ENCODE measurements at regions not wholly inside any gene's neighbourhood (a gene's known extent, or its start where the extent isn't known, plus 50 kb on each side); places are given as distances from the start of the nearest gene placed in this dataset.

GRCh38 chr1:114208714-114209113, 55.0 kb upstream of the SYT6 start:
- no peak for TF ChIP-seq POLR2A (IDR thresholded peaks at IDR 0.05)
- no peak for TF ChIP-seq CTCF (IDR thresholded peaks at IDR 0.05)
- no peak for TF ChIP-seq POLR2AphosphoS5 (IDR thresholded peaks at IDR 0.05)
- TF ChIP-seq EP300 (IDR thresholded peaks at IDR 0.05): no peak

Measured in stomach (tissue), 4 donors.